ENCODE measurements at regions not wholly inside any gene's neighbourhood (a gene's known extent, or its start where the extent isn't known, plus 50 kb on each side); places are given as distances from the start of the nearest gene placed in this dataset.

- TF ChIP-seq EZH2phosphoT487 (conservative IDR thresholded peaks at IDR 0.05; ENCODE audit: low read length) (no peak), CTCF (IDR thresholded peaks at IDR 0.05; ENCODE audit: insufficient read depth, low read length, poor library complexity, severe bottlenecking) (no peak)
- Histone ChIP-seq H3K9me2 (replicated peaks; ENCODE audit: insufficient read depth, low read length) (no peaks in the 10 kb centered on the region), H4K20me1 (ENCODE audit: low read depth, low read length) (no peaks in the 10 kb centered on the region), H3K4me2 (ENCODE audit: low read depth, low read length, poor library complexity, severe bottlenecking) (no peak overlapping the region), H3K27ac (ENCODE audit: low read depth, low read length) (no peak overlapping the region), H2AFZ (ENCODE audit: low read depth, low read length, severe bottlenecking) (no peak overlapping the region), H3K4me3 (ENCODE audit: insufficient read depth, low read length, poor library complexity, severe bottlenecking) (no peak overlapping the region), H3K27me3 (ENCODE audit: low read length) (no peaks in the 10 kb centered on the region), H3F3A (ENCODE audit: insufficient read depth) (no peaks in the 10 kb centered on the region), H3K9me3 (ENCODE audit: insufficient read depth, low read length) (no peaks in the 10 kb centered on the region), H3K79me2 (ENCODE audit: insufficient read depth, low read length) (no peaks in the 10 kb centered on the region), H3K36me3 (ENCODE audit: low read length) (no peaks in the 10 kb centered on the region), H3K9ac (ENCODE audit: low read length) (no peak overlapping the region)
These were observed 151.5 kb upstream of the POU3F1 start for GRCh38 chr1:38198099-38198498.

- H3K9me2 ChIP-seq (replicated peaks; ENCODE audit: insufficient read depth, low read length), result no peaks in the 10 kb centered on the region
- H3K79me2 ChIP-seq (ENCODE audit: insufficient read depth, low read length), result no peaks in the 10 kb centered on the region
- H3K36me3 ChIP-seq (ENCODE audit: low read length), result no peaks in the 10 kb centered on the region
- no peak overlapping the region for H3K4me2 ChIP-seq (ENCODE audit: low read depth, low read length, poor library complexity, severe bottlenecking)
- TF ChIP-seq CTCF (IDR thresholded peaks at IDR 0.05; ENCODE audit: insufficient read depth, low read length, poor library complexity, severe bottlenecking) (no peak), EZH2phosphoT487 (conservative IDR thresholded peaks at IDR 0.05; ENCODE audit: low read length) (no peak)
- no peak overlapping the region for H3K27ac ChIP-seq (ENCODE audit: low read depth, low read length)
- H3K9me3 ChIP-seq (ENCODE audit: insufficient read depth, low read length), result no peaks in the 10 kb centered on the region
- H3K9ac ChIP-seq (ENCODE audit: low read length), result no peak overlapping the region
- no peaks in the 10 kb centered on the region for H3F3A ChIP-seq (ENCODE audit: insufficient read depth)
- no peak overlapping the region for H3K4me3 ChIP-seq (ENCODE audit: insufficient read depth, low read length, poor library complexity, severe bottlenecking)
- H4K20me1 ChIP-seq (ENCODE audit: low read depth, low read length), result no peaks in the 10 kb centered on the region
- H2AFZ ChIP-seq (ENCODE audit: low read depth, low read length, severe bottlenecking), result no peak overlapping the region
- H3K27me3 ChIP-seq (ENCODE audit: low read length), result no peaks in the 10 kb centered on the region
These were observed 150.9 kb upstream of the POU3F1 start for GRCh38 chr1:38197312-38198061.

- H3K4me3 ChIP-seq (ENCODE audit: insufficient read depth, low read length, poor library complexity, severe bottlenecking), result no peak overlapping the region
- H2AFZ ChIP-seq (ENCODE audit: low read depth, low read length, severe bottlenecking), result no peak overlapping the region
- no peaks in the 10 kb centered on the region for H3F3A ChIP-seq (ENCODE audit: insufficient read depth)
- no peaks in the 10 kb centered on the region for H3K79me2 ChIP-seq (ENCODE audit: insufficient read depth, low read length)
- H3K36me3 ChIP-seq (ENCODE audit: low read length), result no peaks in the 10 kb centered on the region
- H3K27ac ChIP-seq (ENCODE audit: low read depth, low read length), result no peak overlapping the region
- H3K27me3 ChIP-seq (ENCODE audit: low read length), result no peaks in the 10 kb centered on the region; the same call in 1 of the 2 replicates
- no peak overlapping the region for H3K9ac ChIP-seq (ENCODE audit: low read length)
- no peaks in the 10 kb centered on the region for H3K9me3 ChIP-seq (ENCODE audit: insufficient read depth, low read length)
- TF ChIP-seq CTCF (IDR thresholded peaks at IDR 0.05; ENCODE audit: insufficient read depth, low read length, poor library complexity, severe bottlenecking) (no peak), EZH2phosphoT487 (conservative IDR thresholded peaks at IDR 0.05; ENCODE audit: low read length) (no peak)
- H3K9me2 ChIP-seq (replicated peaks; ENCODE audit: insufficient read depth, low read length), result no peaks in the 10 kb centered on the region
- H4K20me1 ChIP-seq (ENCODE audit: low read depth, low read length), result no peaks in the 10 kb centered on the region
- no peak overlapping the region for H3K4me2 ChIP-seq (ENCODE audit: low read depth, low read length, poor library complexity, severe bottlenecking)
These were observed 147.9 kb upstream of the POU3F1 start for GRCh38 chr1:38194472-38194871.
